ENCODE measurements at regions not wholly inside any gene's neighbourhood (a gene's known extent, or its start where the extent isn't known, plus 50 kb on each side); places are given as distances from the start of the nearest gene placed in this dataset.

- no peaks in the 10 kb centered on the region for H3K36me3 ChIP-seq (ENCODE audit: control insufficient read depth in 2 of 2, insufficient read depth in 2 of 2, low read length in 1 of 2)
- peaks cover 0 to 31% of the 10 kb centered on the region in 2 donors for H3K27me3 ChIP-seq (ENCODE audit: control insufficient read depth in 2 of 2, insufficient read depth in 1 of 2, low read length in 1 of 2)
- 84% methylated on average over 6 of the region's 6 CpGs for WGBS
- H3K4me3 ChIP-seq (ENCODE audit: low read length in 2 of 2) = no peak overlapping the region
- H3K27ac ChIP-seq (ENCODE audit: low read depth in 1 of 2, low read length in 1 of 2) = no peak overlapping the region
- peaks cover 0 to 5% of the 10 kb centered on the region in 2 donors for H3K4me1 ChIP-seq (ENCODE audit: control insufficient read depth in 2 of 2, insufficient read depth in 2 of 2, low read length in 2 of 2)
- DNase-seq (ENCODE audit: low read depth in 6 of 9, low spot score in 9 of 9) = no peak
- H3K9me3 ChIP-seq (ENCODE audit: control insufficient read depth in 2 of 2, insufficient read depth in 1 of 2, low read length in 1 of 2) = peaks cover 0 to 1% of the 10 kb centered on the region in 2 donors
These were observed 249.9 kb downstream of the FOXL1 start for GRCh38 chr16:86828202-86828601.

GRCh38 chr16:86828653-86829052 is 250.3 kb downstream of the FOXL1 start:
- Histone ChIP-seq H3K4me1 (ENCODE audit: control insufficient read depth in 2 of 2, insufficient read depth in 2 of 2, low read length in 2 of 2) (peaks cover 0 to 7% of the 10 kb centered on the region in 2 donors), H3K36me3 (ENCODE audit: control insufficient read depth in 2 of 2, insufficient read depth in 2 of 2, low read length in 1 of 2) (no peaks in the 10 kb centered on the region), H3K9me3 (ENCODE audit: control insufficient read depth in 2 of 2, insufficient read depth in 1 of 2, low read length in 1 of 2) (peaks cover 0 to 1% of the 10 kb centered on the region in 2 donors), H3K27me3 (ENCODE audit: control insufficient read depth in 2 of 2, insufficient read depth in 1 of 2, low read length in 1 of 2) (peaks cover 0 to 31% of the 10 kb centered on the region in 2 donors), H3K4me3 (ENCODE audit: low read length in 2 of 2) (no peak overlapping the region), H3K27ac (ENCODE audit: low read depth in 1 of 2, low read length in 1 of 2) (no peak overlapping the region)
- WGBS = 79% methylated on average over 11 of the region's 11 CpGs
- no peak for DNase-seq (ENCODE audit: low read depth in 6 of 9, low spot score in 9 of 9)

GRCh38 chr16:86831366-86831765 is 253.0 kb downstream of the FOXL1 start:
- H3K27me3 ChIP-seq (ENCODE audit: control insufficient read depth in 2 of 2, insufficient read depth in 1 of 2, low read length in 1 of 2) = peaks cover 0 to 17% of the 10 kb centered on the region in 2 donors
- no peak overlapping the region for H3K4me3 ChIP-seq (ENCODE audit: low read length in 2 of 2)
- DNase-seq (ENCODE audit: low read depth in 6 of 9, low spot score in 9 of 9) = no peak
- WGBS = 87% methylated on average over 5 of the region's 5 CpGs
- H3K36me3 ChIP-seq (ENCODE audit: control insufficient read depth in 2 of 2, insufficient read depth in 2 of 2, low read length in 1 of 2) = no peaks in the 10 kb centered on the region
- H3K4me1 ChIP-seq (ENCODE audit: control insufficient read depth in 2 of 2, insufficient read depth in 2 of 2, low read length in 2 of 2) = peaks cover 0 to 9% of the 10 kb centered on the region in 2 donors
- H3K27ac ChIP-seq (ENCODE audit: low read depth in 1 of 2, low read length in 1 of 2) = no peak overlapping the region
- H3K9me3 ChIP-seq (ENCODE audit: control insufficient read depth in 2 of 2, insufficient read depth in 1 of 2, low read length in 1 of 2) = no peaks in the 10 kb centered on the region

- Histone ChIP-seq H3K27me3 (ENCODE audit: control insufficient read depth in 2 of 2, insufficient read depth in 1 of 2, low read length in 1 of 2) (peaks cover 0 to 4% of the 10 kb centered on the region in 2 donors), H3K36me3 (ENCODE audit: control insufficient read depth in 2 of 2, insufficient read depth in 2 of 2, low read length in 1 of 2) (no peaks in the 10 kb centered on the region), H3K27ac (ENCODE audit: low read depth in 1 of 2, low read length in 1 of 2) (no peak overlapping the region), H3K4me3 (ENCODE audit: low read length in 2 of 2) (no peak overlapping the region), H3K4me1 (ENCODE audit: control insufficient read depth in 2 of 2, insufficient read depth in 2 of 2, low read length in 2 of 2) (peaks cover 0 to 4% of the 10 kb centered on the region in 2 donors), H3K9me3 (ENCODE audit: control insufficient read depth in 2 of 2, insufficient read depth in 1 of 2, low read length in 1 of 2) (no peaks in the 10 kb centered on the region)
- 78% methylated on average over 9 of the region's 9 CpGs for WGBS
- no peak for DNase-seq (ENCODE audit: low read depth in 6 of 9, low spot score in 9 of 9)
These were observed 254.8 kb downstream of the FOXL1 start for GRCh38 chr16:86833136-86833535.

GRCh38 chr16:86834451-86835035 is 256.2 kb downstream of the FOXL1 start:
- no peak overlapping the region for H3K4me3 ChIP-seq (ENCODE audit: low read length in 2 of 2)
- H3K27ac ChIP-seq (ENCODE audit: low read depth in 1 of 2, low read length in 1 of 2) = no peak overlapping the region
- no peak for DNase-seq (ENCODE audit: low read depth in 6 of 9, low spot score in 9 of 9)
- no peaks in the 10 kb centered on the region for H3K9me3 ChIP-seq (ENCODE audit: control insufficient read depth in 2 of 2, insufficient read depth in 1 of 2, low read length in 1 of 2)
- peaks cover 0 to 4% of the 10 kb centered on the region in 2 donors for H3K4me1 ChIP-seq (ENCODE audit: control insufficient read depth in 2 of 2, insufficient read depth in 2 of 2, low read length in 2 of 2)
- no peaks in the 10 kb centered on the region for H3K27me3 ChIP-seq (ENCODE audit: control insufficient read depth in 2 of 2, insufficient read depth in 1 of 2, low read length in 1 of 2)
- 58% methylated on average over 22 of the region's 22 CpGs for WGBS
- no peaks in the 10 kb centered on the region for H3K36me3 ChIP-seq (ENCODE audit: control insufficient read depth in 2 of 2, insufficient read depth in 2 of 2, low read length in 1 of 2)

- Histone ChIP-seq H3K4me3 (ENCODE audit: low read length in 2 of 2) (no peak overlapping the region), H3K36me3 (ENCODE audit: control insufficient read depth in 2 of 2, insufficient read depth in 2 of 2, low read length in 1 of 2) (no peaks in the 10 kb centered on the region), H3K27me3 (ENCODE audit: control insufficient read depth in 2 of 2, insufficient read depth in 1 of 2, low read length in 1 of 2) (no peaks in the 10 kb centered on the region), H3K9me3 (ENCODE audit: control insufficient read depth in 2 of 2, insufficient read depth in 1 of 2, low read length in 1 of 2) (no peaks in the 10 kb centered on the region), H3K4me1 (ENCODE audit: control insufficient read depth in 2 of 2, insufficient read depth in 2 of 2, low read length in 2 of 2) (peaks cover 0 to 4% of the 10 kb centered on the region in 2 donors), H3K27ac (ENCODE audit: low read depth in 1 of 2, low read length in 1 of 2) (no peak overlapping the region)
- no peak for DNase-seq (ENCODE audit: low read depth in 6 of 9, low spot score in 9 of 9)
- 94% methylated on average over 15 of the region's 18 CpGs for WGBS
These were observed 257.6 kb downstream of the FOXL1 start for GRCh38 chr16:86835982-86836381.

GRCh38 chr16:86836503-86837129 is 258.3 kb downstream of the FOXL1 start:
- Histone ChIP-seq H3K36me3 (ENCODE audit: control insufficient read depth in 2 of 2, insufficient read depth in 2 of 2, low read length in 1 of 2) (no peaks in the 10 kb centered on the region), H3K27ac (ENCODE audit: low read depth in 1 of 2, low read length in 1 of 2) (no peak overlapping the region), H3K4me1 (ENCODE audit: control insufficient read depth in 2 of 2, insufficient read depth in 2 of 2, low read length in 2 of 2) (peaks cover 0 to 4% of the 10 kb centered on the region in 2 donors), H3K27me3 (ENCODE audit: control insufficient read depth in 2 of 2, insufficient read depth in 1 of 2, low read length in 1 of 2) (no peaks in the 10 kb centered on the region), H3K4me3 (ENCODE audit: low read length in 2 of 2) (no peak overlapping the region), H3K9me3 (ENCODE audit: control insufficient read depth in 2 of 2, insufficient read depth in 1 of 2, low read length in 1 of 2) (no peaks in the 10 kb centered on the region)
- DNase-seq (ENCODE audit: low read depth in 6 of 9, low spot score in 9 of 9) = no peak
- WGBS = 94% methylated on average over 11 of the region's 11 CpGs

- Histone ChIP-seq H3K36me3 (ENCODE audit: control insufficient read depth in 2 of 2, insufficient read depth in 2 of 2, low read length in 1 of 2) (no peaks in the 10 kb centered on the region), H3K27me3 (ENCODE audit: control insufficient read depth in 2 of 2, insufficient read depth in 1 of 2, low read length in 1 of 2) (no peaks in the 10 kb centered on the region), H3K9me3 (ENCODE audit: control insufficient read depth in 2 of 2, insufficient read depth in 1 of 2, low read length in 1 of 2) (no peaks in the 10 kb centered on the region), H3K27ac (ENCODE audit: low read depth in 1 of 2, low read length in 1 of 2) (no peak overlapping the region), H3K4me1 (ENCODE audit: control insufficient read depth in 2 of 2, insufficient read depth in 2 of 2, low read length in 2 of 2) (no peaks in the 10 kb centered on the region), H3K4me3 (ENCODE audit: low read length in 2 of 2) (no peak overlapping the region)
- no peak for DNase-seq (ENCODE audit: low read depth in 6 of 9, low spot score in 9 of 9)
- 97% methylated on average over 12 of the region's 12 CpGs for WGBS
These were observed 265.5 kb downstream of the FOXL1 start for GRCh38 chr16:86843812-86844211.

- no peak for DNase-seq (ENCODE audit: low read depth in 6 of 9, low spot score in 9 of 9)
- Histone ChIP-seq H3K9me3 (ENCODE audit: control insufficient read depth in 2 of 2, insufficient read depth in 1 of 2, low read length in 1 of 2) (no peaks in the 10 kb centered on the region), H3K4me3 (ENCODE audit: low read length in 2 of 2) (no peak overlapping the region), H3K27ac (ENCODE audit: low read depth in 1 of 2, low read length in 1 of 2) (no peak overlapping the region), H3K27me3 (ENCODE audit: control insufficient read depth in 2 of 2, insufficient read depth in 1 of 2, low read length in 1 of 2) (no peaks in the 10 kb centered on the region), H3K36me3 (ENCODE audit: control insufficient read depth in 2 of 2, insufficient read depth in 2 of 2, low read length in 1 of 2) (no peaks in the 10 kb centered on the region), H3K4me1 (ENCODE audit: control insufficient read depth in 2 of 2, insufficient read depth in 2 of 2, low read length in 2 of 2) (no peaks in the 10 kb centered on the region)
- WGBS = 93% methylated on average over 16 of the region's 16 CpGs
These were observed 266.3 kb downstream of the FOXL1 start for GRCh38 chr16:86844695-86845094.

All from thymus (tissue), 11 donors.